ENCODE measurements at regions not wholly inside any gene's neighbourhood (a gene's known extent, or its start where the extent isn't known, plus 50 kb on each side); places are given as distances from the start of the nearest gene placed in this dataset.
A peak's percentile ranks its signal among the peaks of the same experiment; 100 is the strongest.

DNA sequence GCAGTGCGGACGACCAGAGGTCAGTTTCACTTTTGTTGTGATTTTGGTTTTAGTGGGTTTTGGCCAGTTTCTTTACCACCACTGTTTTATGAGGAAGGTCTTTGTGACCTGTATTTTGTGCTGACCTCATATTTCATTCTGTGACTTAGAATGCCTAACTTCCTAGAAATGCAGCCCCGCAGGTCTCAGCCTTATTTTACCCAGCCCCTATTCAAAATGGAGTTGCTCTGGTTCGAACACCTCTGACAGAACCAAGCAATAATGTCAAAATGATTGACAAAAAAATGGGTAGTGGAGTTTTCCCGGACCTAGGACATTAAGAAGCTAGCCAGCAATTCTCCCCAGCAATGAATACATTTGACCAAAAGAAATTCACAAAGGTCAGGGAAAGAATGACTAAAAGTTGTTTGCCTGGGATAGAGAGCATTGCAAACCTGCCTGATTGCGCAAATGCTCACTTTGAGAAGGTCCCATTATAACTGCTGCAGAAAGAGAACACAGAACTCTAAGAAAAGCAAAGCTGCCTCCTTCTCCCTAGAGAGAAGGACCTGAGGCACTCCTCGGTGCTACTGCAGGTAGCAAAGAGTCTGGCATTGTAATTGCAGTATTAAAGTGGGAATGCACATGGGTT is 288.8 kb downstream of the ADGB start:
- no peak for DNase-seq

- DNase-seq = no peak
These were observed 290.5 kb downstream of the ADGB start for GRCh38 chr6:146889303-146889702.

GRCh38 chr6:146890172-146890571 is 291.4 kb downstream of the ADGB start:
- no peak for DNase-seq

GRCh38 chr6:146890644-146891434 is 292.1 kb downstream of the ADGB start:
- DNase-seq = no peak

DNA sequence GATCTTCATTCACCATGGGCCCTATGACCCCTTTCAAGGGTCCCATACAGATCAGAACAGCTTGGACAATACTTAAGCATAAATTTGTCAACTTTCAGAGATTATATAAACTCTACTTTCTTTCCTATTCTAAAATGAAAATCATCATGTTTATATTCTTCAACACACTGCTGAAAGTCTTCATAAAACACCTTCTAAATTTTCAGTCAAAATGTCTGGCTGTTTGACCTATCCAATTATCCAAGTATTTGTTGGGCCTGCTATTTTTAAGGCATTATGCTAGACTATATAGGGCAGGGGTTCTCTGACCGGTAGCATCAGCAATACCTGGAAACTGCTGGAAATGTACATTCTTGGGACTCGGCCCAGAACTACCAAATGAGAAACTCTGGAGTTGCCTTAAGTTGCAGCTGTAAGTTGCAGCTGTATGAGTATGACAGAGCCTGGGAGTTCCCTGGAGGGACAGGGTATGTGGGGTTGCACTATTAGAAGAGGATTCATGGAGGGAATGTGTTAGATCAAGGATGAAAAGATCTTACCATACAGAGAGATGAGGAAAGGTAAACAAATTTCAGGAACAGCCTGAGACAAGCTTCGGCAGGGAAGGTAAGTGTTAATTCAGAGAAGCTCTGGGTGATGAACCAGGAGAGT is 293.0 kb downstream of the ADGB start:
- no peak for DNase-seq

- no peak for DNase-seq
These were observed 293.5 kb downstream of the ADGB start for GRCh38 chr6:146892283-146892612.

GRCh38 chr6:146892613-146893401 is 294.0 kb downstream of the ADGB start:
- no peak for DNase-seq

- no peak for DNase-seq
These were observed 294.9 kb downstream of the ADGB start for GRCh38 chr6:146893690-146894089.

DNA sequence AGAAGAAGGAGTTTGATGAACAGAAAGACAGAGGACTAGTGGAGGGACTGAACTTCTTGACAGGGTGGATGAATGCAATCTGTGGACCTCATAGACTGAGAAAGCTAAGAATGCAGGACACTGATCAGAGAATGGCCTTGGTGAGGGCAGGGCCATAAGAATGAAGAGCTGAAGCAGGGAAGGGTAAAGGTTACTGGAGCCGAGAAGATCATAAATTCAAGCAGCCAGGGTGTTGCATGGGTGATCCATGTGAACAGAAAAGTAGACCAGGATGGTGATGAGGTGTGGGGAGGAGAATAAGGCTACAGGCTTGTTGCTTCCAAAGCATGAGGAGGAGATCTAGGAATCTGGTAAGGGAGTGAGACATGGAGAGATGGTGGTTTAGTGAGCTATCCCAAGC is 295.9 kb downstream of the ADGB start:
- DNase-seq = no peak

DNA sequence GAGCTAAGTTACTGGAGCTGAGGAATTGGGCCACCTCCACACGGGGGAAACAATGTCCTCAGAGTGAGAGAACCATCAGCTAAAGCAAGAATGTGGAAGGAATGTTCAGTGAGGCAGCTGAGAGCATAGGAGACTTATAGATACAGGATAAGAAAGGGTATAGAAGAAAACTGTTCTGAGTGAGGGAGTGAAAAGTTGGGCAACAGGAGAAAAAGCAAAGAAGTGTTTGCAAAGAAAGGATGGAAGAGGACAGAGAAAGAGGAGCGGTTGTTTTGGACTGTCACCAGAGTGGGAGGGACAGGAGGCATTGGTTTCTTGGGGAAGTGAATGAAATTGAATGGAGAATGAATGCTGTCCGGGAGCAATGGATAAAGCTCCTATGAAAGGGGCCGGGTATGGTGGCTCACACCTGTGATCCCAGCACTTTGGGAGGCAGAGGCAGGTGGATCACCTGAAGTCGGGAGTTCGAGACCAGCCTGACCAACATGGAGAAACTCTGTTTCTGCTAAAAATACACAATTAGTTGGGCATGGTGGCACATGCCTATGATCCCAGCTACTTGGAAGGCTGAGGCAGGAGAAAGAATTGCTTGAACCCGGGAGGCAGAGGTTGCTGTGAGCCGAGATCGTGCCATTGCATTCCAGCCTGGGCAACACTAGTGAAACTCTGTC is 296.5 kb downstream of the ADGB start:
- DNase-seq = no peak

DNA sequence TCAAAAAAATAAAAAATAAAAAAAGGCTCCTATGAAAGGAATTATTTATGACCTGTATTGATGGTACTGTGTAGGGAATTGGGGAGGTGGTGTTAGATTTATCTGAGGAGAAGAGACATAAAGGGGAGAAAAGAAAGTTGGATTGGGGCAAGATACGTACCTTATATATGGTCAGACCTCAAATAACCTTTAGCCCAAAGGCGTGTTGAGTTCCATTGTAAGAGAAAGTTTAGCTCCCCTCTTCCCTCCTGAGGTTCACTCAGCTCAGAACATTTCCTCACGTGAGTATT is 296.9 kb downstream of the ADGB start:
- no peak for DNase-seq

- DNase-seq = no peak
These were observed 297.5 kb downstream of the ADGB start for GRCh38 chr6:146896062-146896813.

- DNase-seq = no peak
These were observed 298.4 kb downstream of the ADGB start for GRCh38 chr6:146896960-146897701.

DNA sequence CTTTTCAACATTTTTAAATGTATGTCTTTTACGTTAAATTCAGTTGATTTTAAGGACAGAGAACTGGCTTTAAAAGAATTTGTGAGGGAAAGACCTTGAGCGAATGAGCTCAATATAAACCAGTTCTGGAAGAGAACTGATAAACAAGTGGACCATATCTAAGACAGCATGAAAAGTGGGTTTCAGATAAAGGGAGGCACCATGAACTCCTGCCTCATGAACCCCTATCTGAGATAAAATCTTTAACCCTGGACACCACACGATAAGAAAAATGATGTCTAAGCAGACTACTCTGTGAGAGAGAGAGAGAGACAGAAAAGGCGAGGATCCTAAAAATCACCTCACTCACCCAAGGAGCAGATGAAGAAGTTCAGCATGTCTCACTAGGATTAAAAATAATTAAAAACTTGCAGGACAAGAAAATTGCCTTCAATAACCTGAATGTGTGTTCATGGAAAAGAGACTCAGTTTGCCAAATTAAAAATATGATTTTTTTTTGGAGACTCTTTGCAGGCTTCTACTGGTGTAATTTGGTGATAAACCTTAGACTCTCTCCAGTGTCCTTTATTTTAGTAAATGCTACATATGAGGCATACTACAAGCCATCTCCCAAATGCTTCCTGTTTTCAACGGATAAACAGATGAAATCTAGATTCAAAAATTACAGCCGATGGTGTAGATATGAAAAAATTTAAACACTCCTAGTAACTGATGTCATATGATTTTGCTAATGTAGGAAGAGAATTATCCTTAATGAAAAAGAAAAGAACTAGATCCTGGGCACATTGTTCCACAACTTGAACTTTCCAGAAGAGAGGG is 299.5 kb downstream of the ADGB start:
- DNase-seq = no peak

- DNase-seq = no peak
These were observed 300.1 kb downstream of the ADGB start for GRCh38 chr6:146898888-146899227.

DNA sequence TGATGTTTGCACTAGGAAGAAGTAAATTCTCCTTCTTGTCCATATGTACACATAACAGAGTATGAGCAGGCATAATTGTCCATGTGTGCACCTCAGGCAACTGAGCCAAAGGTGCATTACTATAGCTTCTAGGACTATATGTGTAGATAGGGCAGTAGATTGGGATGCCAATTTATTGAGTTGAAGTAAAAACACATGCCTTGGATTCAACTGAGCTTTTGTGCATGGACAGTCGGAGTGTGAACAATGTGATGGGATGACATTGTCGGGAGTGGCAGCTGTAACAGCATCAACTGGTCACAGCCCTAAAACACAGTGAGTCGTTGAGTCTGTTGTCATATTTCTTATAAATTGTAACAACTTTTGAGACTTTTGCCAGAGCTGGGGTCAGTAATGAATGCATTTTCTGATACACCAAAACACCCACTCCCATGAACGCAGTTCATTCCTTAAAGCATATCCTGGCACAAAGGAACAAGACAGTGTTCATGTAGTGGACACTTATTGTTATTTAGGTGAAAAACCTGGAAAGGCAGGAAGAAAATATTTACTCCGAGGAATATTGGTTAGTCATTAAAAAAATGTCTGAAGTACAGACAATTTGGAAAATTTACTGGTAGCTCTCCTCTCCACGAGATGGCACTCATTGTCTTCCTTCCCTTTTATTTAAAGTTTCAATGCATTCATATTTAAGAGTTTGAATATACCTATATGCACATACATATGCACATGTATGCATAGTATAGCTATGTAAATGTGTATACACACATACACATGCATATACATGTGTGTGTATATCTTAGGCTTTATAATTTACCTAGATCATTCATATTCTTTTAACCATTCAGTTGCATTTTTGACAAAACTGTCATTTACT is 302.0 kb upstream of the STXBP5 start:
- DNase-seq = no peak

- DNase-seq = no peak
These were observed 301.4 kb upstream of the STXBP5 start for GRCh38 chr6:146902846-146903245.

- no peak for DNase-seq
These were observed 300.8 kb upstream of the STXBP5 start for GRCh38 chr6:146903451-146903850.

DNA sequence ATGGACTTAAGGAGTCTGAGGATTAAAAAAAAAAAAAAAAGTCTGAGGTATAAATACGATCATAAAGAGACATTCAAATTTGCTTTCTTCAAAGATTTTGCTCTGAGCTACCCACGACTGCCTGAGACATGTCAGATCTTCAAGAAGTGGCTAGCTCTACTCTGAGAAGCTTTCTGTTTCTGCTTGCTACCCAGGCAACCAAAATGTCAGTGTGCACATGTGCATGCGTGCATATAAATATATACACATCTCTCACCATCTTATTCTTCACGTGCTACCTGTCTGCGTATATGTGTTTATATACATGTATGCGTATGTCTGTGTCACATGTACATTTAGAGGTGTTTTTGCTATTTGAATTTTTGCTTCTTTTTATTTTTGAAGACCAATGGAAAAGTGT is 299.6 kb upstream of the STXBP5 start:
- no peak for DNase-seq

GRCh38 chr6:146905181-146905704 is 299.0 kb upstream of the STXBP5 start:
- peak; percentile 77 for DNase-seq
